AG09319 (cell line): ENCODE measurements at regions not wholly inside any gene's neighbourhood (a gene's known extent, or its start where the extent isn't known, plus 50 kb on each side); places are given as distances from the start of the nearest gene placed in this dataset.
"Not testable (repeated sequence)": the region's sequence is repeated elsewhere in the genome, so short reads cannot be mapped to it uniquely, and the experiment has no call there.

Experiments
- DNase-seq: peaks from one replicate; pipeline ENCODE4 v3.0.0-alpha.2; 2010; ENCODE audit warnings: low read depth; ENCODE audit errors: extremely low read depth
- CTCF ChIP-seq: IDR thresholded peaks from 2 replicates; pipeline ENCODE4 v1.5.1; 2011; ENCODE audit warnings: low read depth, mild to moderate bottlenecking, inconsistent platforms, low read length, moderate library complexity

- no peak for DNase-seq
- no peak for TF ChIP-seq CTCF
These were observed 127.8 kb downstream of the TBX19 start for GRCh38 chr1:168408539-168408865.

GRCh38 chr1:168407832-168408538 is 127.3 kb downstream of the TBX19 start:
- no peak for TF ChIP-seq CTCF
- DNase-seq = no peak

GRCh38 chr1:168405906-168406549 is 125.4 kb downstream of the TBX19 start:
- DNase-seq = no peak
- TF ChIP-seq CTCF = no peak

GRCh38 chr1:168403140-168403539 is 122.5 kb downstream of the TBX19 start:
- no peak for TF ChIP-seq CTCF
- DNase-seq = no peak

- not testable (repeated sequence) for DNase-seq
These were observed 121.8 kb downstream of the TBX19 start for GRCh38 chr1:168402466-168402865.

- no peak for DNase-seq
- TF ChIP-seq CTCF = no peak
These were observed 120.7 kb downstream of the TBX19 start for GRCh38 chr1:168401341-168401740.

GRCh38 chr1:168400139-168400538 is 119.5 kb downstream of the TBX19 start:
- TF ChIP-seq CTCF = no peak

GRCh38 chr1:168397806-168398205 is 117.1 kb downstream of the TBX19 start:
- no peak for DNase-seq
- no peak for TF ChIP-seq CTCF

More at GRCh38 chr1:168400139-168400538, 119.5 kb downstream of the TBX19 start:
- no peak for DNase-seq
